HFFc6 (cell line): ENCODE measurements at regions not wholly inside any gene's neighbourhood (a gene's known extent, or its start where the extent isn't known, plus 50 kb on each side); places are given as distances from the start of the nearest gene placed in this dataset.

Experiments used
- DNase-seq: peaks from one replicate; pipeline ENCODE4 v3.0.0-alpha.2; 2018
- H3K27ac Mint-ChIP-seq: 2 replicates; pipeline ENCODE4 v1.8.0; 2020; ENCODE audit warnings: mild to moderate bottlenecking, mixed read lengths
- H3K27me3 Mint-ChIP-seq: 2 replicates; pipeline ENCODE4 v1.8.0; 2021; ENCODE audit warnings: mild to moderate bottlenecking, moderate library complexity, mixed read lengths; ENCODE audit not compliant: insufficient read depth
- H3K36me3 Mint-ChIP-seq: 2 replicates; pipeline ENCODE4 v1.8.0; 2021; ENCODE audit warnings: low read depth, mixed read lengths
- H3K4me1 Mint-ChIP-seq: 2 replicates; pipeline ENCODE4 v1.8.0; 2020; ENCODE audit warnings: low read depth, mixed read lengths
- H3K4me3 Mint-ChIP-seq: 2 replicates; pipeline ENCODE4 v1.8.0; 2020; ENCODE audit warnings: mild to moderate bottlenecking, moderate library complexity, mixed read lengths
- H3K9me3 Mint-ChIP-seq: 2 replicates; pipeline ENCODE4 v1.8.0; 2020; ENCODE audit warnings: mild to moderate bottlenecking, mixed read lengths
- CTCF ChIP-seq: fragments of 200-600 bp; sonication (generic); IDR thresholded peaks from 2 replicates; pipeline ENCODE4 v1.5.0; 2021; ENCODE audit warnings: antibody characterized with exemption, mild to moderate bottlenecking

GRCh38 chr6:166079841-166080240, 87.8 kb downstream of the TBXT start:
- TF ChIP-seq CTCF, result no peak
- H3K4me3 Mint-ChIP-seq, result no peak overlapping the region
- H3K4me1 Mint-ChIP-seq, result no peaks in the 10 kb centered on the region
- H3K9me3 Mint-ChIP-seq, result peaks cover 44% of the 10 kb centered on the region
- no peak overlapping the region for H3K27ac Mint-ChIP-seq
- no peak for DNase-seq
- no peaks in the 10 kb centered on the region for H3K36me3 Mint-ChIP-seq
- H3K27me3 Mint-ChIP-seq, result no peaks in the 10 kb centered on the region

GRCh38 chr6:166078294-166078693, 89.4 kb downstream of the TBXT start:
- Mint-ChIP-seq H3K27me3 (no peaks in the 10 kb centered on the region), H3K4me3 (no peak overlapping the region), H3K4me1 (no peaks in the 10 kb centered on the region), H3K9me3 (peaks cover 44% of the 10 kb centered on the region), H3K36me3 (no peaks in the 10 kb centered on the region), H3K27ac (no peak overlapping the region)
- no peak for TF ChIP-seq CTCF
- DNase-seq, result peak; percentile 9

- no peaks in the 10 kb centered on the region; the same call in 1 of the 2 replicates for H3K36me3 Mint-ChIP-seq
- H3K27me3 Mint-ChIP-seq, result no peaks in the 10 kb centered on the region
- H3K9me3 Mint-ChIP-seq, result peaks cover 37% of the 10 kb centered on the region
These were observed 91.0 kb downstream of the TBXT start for GRCh38 chr6:166076625-166077024.

GRCh38 chr6:166075925-166076324, 91.7 kb downstream of the TBXT start:
- no peak for TF ChIP-seq CTCF
- Mint-ChIP-seq H3K27ac (no peak overlapping the region), H3K4me1 (no peaks in the 10 kb centered on the region), H3K4me3 (no peak overlapping the region), H3K27me3 (no peaks in the 10 kb centered on the region), H3K36me3 (no peaks in the 10 kb centered on the region; the same call in 1 of the 2 replicates), H3K9me3 (peaks cover 34% of the 10 kb centered on the region)
- no peak for DNase-seq

More at GRCh38 chr6:166076625-166077024, 91.0 kb downstream of the TBXT start:
- no peaks in the 10 kb centered on the region for H3K4me1 Mint-ChIP-seq
- no peak overlapping the region for H3K4me3 Mint-ChIP-seq
- H3K27ac Mint-ChIP-seq, result no peak overlapping the region
- no peak for TF ChIP-seq CTCF
- DNase-seq, result no peak

- TF ChIP-seq CTCF, result no peak
- no peaks in the 10 kb centered on the region; the same call in 1 of the 2 replicates for H3K36me3 Mint-ChIP-seq
- H3K27ac Mint-ChIP-seq, result no peak overlapping the region
- H3K4me1 Mint-ChIP-seq, result no peaks in the 10 kb centered on the region
- no peaks in the 10 kb centered on the region for H3K27me3 Mint-ChIP-seq
- DNase-seq, result no peak
- no peak overlapping the region for H3K4me3 Mint-ChIP-seq
- H3K9me3 Mint-ChIP-seq, result peaks cover 28% of the 10 kb centered on the region
These were observed 92.5 kb downstream of the TBXT start for GRCh38 chr6:166075186-166075585.

GRCh38 chr6:166073082-166073481, 94.6 kb downstream of the TBXT start:
- H3K27ac Mint-ChIP-seq, result no peak overlapping the region
- no peaks in the 10 kb centered on the region for H3K27me3 Mint-ChIP-seq
- H3K4me1 Mint-ChIP-seq, result no peaks in the 10 kb centered on the region
- DNase-seq, result no peak
- H3K4me3 Mint-ChIP-seq, result no peak overlapping the region
- no peak for TF ChIP-seq CTCF
- H3K9me3 Mint-ChIP-seq, result peaks cover 16% of the 10 kb centered on the region
- H3K36me3 Mint-ChIP-seq, result no peaks in the 10 kb centered on the region; the same call in 1 of the 2 replicates
